IMR-90 (cell line): ENCODE measurements at regions not wholly inside any gene's neighbourhood (a gene's known extent, or its start where the extent isn't known, plus 50 kb on each side); places are given as distances from the start of the nearest gene placed in this dataset.

ENCODE experiments used
- ATAC-seq: fragments of 200-7000 bp; cut with Tn5 transposase; 2 replicates; pipeline ENCODE4 v1.9.1; 2020; ENCODE audit warnings: low read depth, mild to moderate bottlenecking, moderate library complexity
- BruUV-seq: library from RNA; stranded (reverse); fragments of 400-500 nt; replicated peaks from 2 replicates; lab custom pipeline; 2021; lab: Mats Ljungman, UMichigan
- CTCF ChIA-PET: fragments of 300-600 bp; formaldehyde crosslinking; extraction: SDS; loops from one replicate; lab custom pipeline; 2021; ENCODE audit warnings: antibody characterized with exemption; lab: Yijun Ruan, JAX
- POLR2A ChIA-PET: fragments of 300-600 bp; sonication (Branson Sonifier 250); formaldehyde crosslinking; loops from one replicate; lab custom pipeline; 2022; ENCODE audit warnings: antibody characterized with exemption; ENCODE audit not compliant: unreplicated experiment; lab: Charles Lee
- DNase-seq: peaks from one replicate; pipeline ENCODE4 v3.0.0; 2013
- H2AFZ ChIP-seq: replicated peaks from 2 replicates; pipeline ENCODE3; 2013; ENCODE audit warnings: low read length, mild to moderate bottlenecking; ENCODE audit not compliant: poor library complexity
- H2AK5ac ChIP-seq: 2 replicates; pipeline ENCODE4 v1.6.1; 2013; ENCODE audit warnings: low read depth, low read length, inconsistent platforms
- H2AK9ac ChIP-seq: replicated peaks from 2 replicates; pipeline ENCODE3; 2013; ENCODE audit warnings: mild to moderate bottlenecking, low read depth, low read length, moderate library complexity; ENCODE audit not compliant: poor library complexity
- H2BK120ac ChIP-seq: 2 replicates; pipeline ENCODE4 v1.6.1; 2013; ENCODE audit warnings: low read depth, low read length, inconsistent platforms
- H2BK15ac ChIP-seq: 3 replicates; pipeline ENCODE4 v1.6.1; 2013; ENCODE audit warnings: low read depth, low read length, inconsistent platforms
- H2BK20ac ChIP-seq: 2 replicates; pipeline ENCODE4 v1.6.1; 2013; ENCODE audit warnings: low read depth, mild to moderate bottlenecking, inconsistent platforms, low read length, moderate library complexity
- H2BK5ac ChIP-seq: 2 replicates; pipeline ENCODE4 v1.6.1; 2013; ENCODE audit warnings: mild to moderate bottlenecking, low read depth, low read length, inconsistent platforms; ENCODE audit not compliant: poor library complexity, severe bottlenecking
- H3K14ac ChIP-seq: replicated peaks from 2 replicates; pipeline ENCODE4 v1.6.1; 2013; ENCODE audit warnings: low read depth, low read length, inconsistent platforms
- H3K18ac ChIP-seq: 2 replicates; pipeline ENCODE4 v1.6.1; 2013; ENCODE audit warnings: low read depth, low read length, control low read depth
- H3K23ac ChIP-seq: 2 replicates; pipeline ENCODE4 v1.6.1; 2013; ENCODE audit warnings: low read depth, low read length, inconsistent platforms
- H3K27ac ChIP-seq: 2 replicates; pipeline ENCODE4 v1.5.1; 2013; ENCODE audit warnings: mild to moderate bottlenecking, control low read depth, low read length; ENCODE audit not compliant: insufficient read depth
- H3K27me3 ChIP-seq: 2 replicates; pipeline ENCODE4 v1.6.1; 2013; ENCODE audit warnings: low read length; ENCODE audit not compliant: control insufficient read depth, insufficient read depth
- H3K36me3 ChIP-seq: 2 replicates; pipeline ENCODE4 v1.6.1; 2013; ENCODE audit warnings: low read length, mixed read lengths; ENCODE audit not compliant: control insufficient read depth, insufficient read depth
- H3K4ac ChIP-seq: 2 replicates; pipeline ENCODE4 v1.6.1; 2013; ENCODE audit warnings: low read depth, low read length, inconsistent platforms
- H3K4me1 ChIP-seq: 2 replicates; pipeline ENCODE4 v1.6.1; 2013; ENCODE audit warnings: low read length, mixed read lengths; ENCODE audit not compliant: control insufficient read depth, insufficient read depth
- H3K4me2 ChIP-seq: 2 replicates; pipeline ENCODE4 v1.6.1; 2013; ENCODE audit warnings: low read depth, mild to moderate bottlenecking, control low read depth, low read length, moderate library complexity
- H3K4me3 ChIP-seq: 2 replicates; pipeline ENCODE4 v1.5.1; 2013; ENCODE audit warnings: low read depth, mild to moderate bottlenecking, control low read depth, low read length, moderate library complexity; ENCODE audit not compliant: insufficient read depth
- H3K56ac ChIP-seq: 2 replicates; pipeline ENCODE4 v1.6.1; 2013; ENCODE audit warnings: low read length, inconsistent platforms; ENCODE audit not compliant: insufficient read depth; ENCODE audit errors: extremely low read depth
- H3K79me1 ChIP-seq, 2 experiments: 2 replicates each; pipeline ENCODE4 v1.6.1; 2013; ENCODE audit warnings: low read length in 2 of 2, inconsistent platforms in 1 of 2, low read depth in 1 of 2
- H3K9ac ChIP-seq: 2 replicates; pipeline ENCODE4 v1.6.1; 2013; ENCODE audit warnings: low read depth, low read length, control low read depth
- H3K9me1 ChIP-seq: 2 replicates; pipeline ENCODE4 v1.6.1; 2013; ENCODE audit warnings: low read length, inconsistent platforms; ENCODE audit not compliant: insufficient read depth
- H3K9me3 ChIP-seq: 2 replicates; pipeline ENCODE4 v1.6.1; 2013; ENCODE audit warnings: low read length; ENCODE audit not compliant: control insufficient read depth, insufficient read depth
- H4K20me1 ChIP-seq: 2 replicates; pipeline ENCODE4 v1.6.1; 2013; ENCODE audit warnings: low read length, inconsistent platforms; ENCODE audit not compliant: insufficient read depth
- H4K5ac ChIP-seq: 2 replicates; pipeline ENCODE4 v1.6.1; 2013; ENCODE audit warnings: mild to moderate bottlenecking, low read depth, low read length, control low read depth
- H4K8ac ChIP-seq, 2 experiments: 2 replicates each; pipeline ENCODE4 v1.6.1; 2013; ENCODE audit warnings: low read depth in 2 of 2, low read length in 2 of 2, control low read depth in 1 of 2, inconsistent platforms in 1 of 2
- H4K91ac ChIP-seq: 2 replicates; pipeline ENCODE4 v1.6.1; 2013; ENCODE audit warnings: low read depth, low read length, inconsistent platforms; ENCODE audit not compliant: insufficient read depth
- CEBPB ChIP-seq: IDR thresholded peaks from 2 replicates; pipeline ENCODE4 v1.6.1; 2012; ENCODE audit warnings: low read depth, low read length, improper control_type of control experiment
- CHD1 ChIP-seq: IDR thresholded peaks from 2 replicates; pipeline ENCODE4 v1.6.1; 2012; ENCODE audit warnings: low read depth, low read length, improper control_type of control experiment
- CTCF ChIP-seq: conservative IDR thresholded peaks from 2 replicates; pipeline ENCODE4 v1.5.1; 2012; ENCODE audit warnings: mild to moderate bottlenecking, low read depth, low read length, improper control_type of control experiment
- FOS ChIP-seq: fragments of 150-350 bp; IDR thresholded peaks from 2 replicates; pipeline ENCODE4 v1.6.1; 2016; ENCODE audit warnings: low read depth, low read length
- MAFK ChIP-seq: IDR thresholded peaks from 2 replicates; pipeline ENCODE4 v1.6.1; 2012; ENCODE audit warnings: low read depth, low read length, improper control_type of control experiment
- MAZ ChIP-seq: IDR thresholded peaks from 2 replicates; pipeline ENCODE4 v1.6.1; 2012; ENCODE audit warnings: low read depth, mild to moderate bottlenecking, low read length, improper control_type of control experiment, moderate library complexity, borderline replicate concordance
- MXI1 ChIP-seq: IDR thresholded peaks from 2 replicates; pipeline ENCODE4 v1.6.1; 2012; ENCODE audit warnings: low read depth, mild to moderate bottlenecking, low read length, moderate library complexity, borderline replicate concordance
- NFE2L2 ChIP-seq: fragments of 150-350 bp; IDR thresholded peaks from 2 replicates; pipeline ENCODE4 v1.6.1; 2016; ENCODE audit warnings: low read depth, mild to moderate bottlenecking, low read length
- POLR2A ChIP-seq: IDR thresholded peaks from 2 replicates; pipeline ENCODE4 v1.6.1; 2012; ENCODE audit warnings: mild to moderate bottlenecking, low read depth, low read length
- RAD21 ChIP-seq: IDR thresholded peaks from 2 replicates; pipeline ENCODE4 v1.6.1; 2012; ENCODE audit warnings: low read length, improper control_type of control experiment
- RFX5 ChIP-seq: IDR thresholded peaks from 2 replicates; pipeline ENCODE4 v1.8.0; 2012; ENCODE audit warnings: low read depth, mild to moderate bottlenecking, low read length, moderate library complexity
- SMC3 ChIP-seq: fragments of 150-350 bp; IDR thresholded peaks from 2 replicates; pipeline ENCODE4 v1.6.1; 2016; ENCODE audit warnings: low read depth, mild to moderate bottlenecking, antibody characterized with exemption, low read length, moderate library complexity
- USF2 ChIP-seq: fragments of 150-350 bp; IDR thresholded peaks from 2 replicates; pipeline ENCODE4 v1.6.1; 2017; ENCODE audit warnings: mild to moderate bottlenecking, antibody characterized with exemption, low read length, low read depth
- WGBS, 2 experiments: methylation state at CpG; one replicate each; pipeline versions ENCODE4 v1.1.5 to v1.1.7; 2013; ENCODE audit warnings: missing lambda C conversion rate in 2 of 2; ENCODE audit not compliant: insufficient read length in 1 of 2; ENCODE audit errors: extremely low coverage in 2 of 2; 5-methylcytosine and 5-hydroxymethylcytosine counted together
- dilution Hi-C: fragments of 300-500 bp; cut with HindIII; formaldehyde crosslinking; loops from one replicate; pipeline ENCODE4 v1.14.3; 2018; ENCODE audit warnings: low sequenced_read_pairs; ENCODE audit not compliant: unreplicated experiment
- in situ Hi-C: fragments of 300-500 bp; cut with MboI; formaldehyde crosslinking; loops from 3 replicates; pipeline ENCODE4 v1.14.3; 2019; ENCODE audit warnings: low sequenced_read_pairs, inconsistent platforms, mixed read lengths
- intact Hi-C: fragments of 100-400 bp; cut with micrococcal nuclease; formaldehyde crosslinking; loops from 2 replicates; pipeline ENCODE4 v1.10.0; 2022

- no peak for ATAC-seq
Observed at GRCh38 chr20:48358176-48359054, 469.4 kb downstream of the PREX1 start.

More at GRCh38 chr20:48358176-48359054, 469.4 kb downstream of the PREX1 start:
- no peak overlapping the region for H3K4me2 ChIP-seq
- no peak overlapping the region for H4K91ac ChIP-seq
- no peak overlapping the region for H3K56ac ChIP-seq
- no peaks in the 10 kb centered on the region for H3K9me1 ChIP-seq
- no CpG with 5 or more reads among the region's 11 CpGs for WGBS, 2 experiments
- dilution Hi-C loops, result no loop called here
- H3K27ac ChIP-seq, result no peak overlapping the region
- H2BK5ac ChIP-seq, result no peak overlapping the region
- TF ChIP-seq FOS, result no peak
- no peak for TF ChIP-seq POLR2A
- TF ChIP-seq NFE2L2, result no peak
- no peak for TF ChIP-seq CHD1
- TF ChIP-seq MAZ, result no peak
- no peak for TF ChIP-seq MXI1
- no peak for TF ChIP-seq SMC3
- no peak for TF ChIP-seq RAD21
- TF ChIP-seq USF2, result no peak
- TF ChIP-seq CTCF, result no peak
- TF ChIP-seq CEBPB, result no peak
- no peak for TF ChIP-seq RFX5
- TF ChIP-seq MAFK, result no peak
- H2BK120ac ChIP-seq, result no peak overlapping the region
- no peaks in the 10 kb centered on the region for H3K36me3 ChIP-seq
- CTCF ChIA-PET, result no interaction called here
- no peak overlapping the region for H3K18ac ChIP-seq
- H3K79me1 ChIP-seq, result no peaks in the 10 kb centered on the region
- in situ Hi-C loops, result no loop called here
- no peaks in the 10 kb centered on the region for H4K20me1 ChIP-seq
- H4K5ac ChIP-seq, result no peak overlapping the region
- no peak overlapping the region for H3K14ac ChIP-seq
- no peak overlapping the region for H2AK9ac ChIP-seq
- POLR2A ChIA-PET, result no interaction called here
- H3K27me3 ChIP-seq, result no peaks in the 10 kb centered on the region; the same call in 1 of the 2 replicates
- no peaks in the 10 kb centered on the region; the same call in none of the 2 replicates for H3K9me3 ChIP-seq
- no peak overlapping the region for H3K23ac ChIP-seq
- no peak overlapping the region for H3K4ac ChIP-seq
- no peak overlapping the region for H2AFZ ChIP-seq
- DNase-seq, result no peak
- H2AK5ac ChIP-seq, result no peak overlapping the region
- BruUV-seq, result no TSS peak
- no peak overlapping the region for H2BK15ac ChIP-seq
- H3K4me3 ChIP-seq, result no peak overlapping the region
- H3K4me1 ChIP-seq, result no peaks in the 10 kb centered on the region
- H3K9ac ChIP-seq, result no peak overlapping the region
- H4K8ac ChIP-seq, result no peak overlapping the region
- H2BK20ac ChIP-seq, result no peak overlapping the region
- intact Hi-C loops, result no loop called here
